Thoracic aorta (tissue), 2 donors: ENCODE measurements at regions not wholly inside any gene's neighbourhood (a gene's known extent, or its start where the extent isn't known, plus 50 kb on each side); places are given as distances from the start of the nearest gene placed in this dataset.

Experiments used
- ATAC-seq: fragments of 150-250 bp; one replicate; pipeline ENCODE4 v1.8.0; 2017; ENCODE audit warnings: low read depth; ENCODE audit not compliant: insufficient number of reproducible peaks, low FRiP score
- DNase-seq: peaks from one replicate; pipeline ENCODE4 v3.0.0-alpha.2; 2020; ENCODE audit warnings: low spot score
- H3K27ac ChIP-seq, 2 donors: fragments of 200-600 bp; sonication (generic); 1 replicate in 1 of 2; 2 replicates in 1 of 2; pipeline ENCODE4 v1.5.1; 2016; ENCODE audit warnings: mild to moderate bottlenecking in 2 of 2, moderate library complexity in 2 of 2
- H3K27me3 ChIP-seq: fragments of 200-600 bp; sonication (generic); replicated peaks from 2 replicates; pipeline ENCODE4 v1.6.0; 2016; ENCODE audit warnings: mild to moderate bottlenecking; ENCODE audit not compliant: insufficient read depth
- H3K36me3 ChIP-seq: fragments of 200-600 bp; sonication (generic); one replicate; pipeline ENCODE4 v1.5.1; 2016
- H3K4me1 ChIP-seq, 2 donors: fragments of 200-600 bp; sonication (generic); 1 replicate in 1 of 2; 2 replicates in 1 of 2; pipeline versions ENCODE4 v1.5.1 to v1.6.0; 2016; ENCODE audit warnings: low read depth in 2 of 2, mild to moderate bottlenecking in 1 of 2; ENCODE audit not compliant: control insufficient read depth in 1 of 2
- H3K4me3 ChIP-seq: fragments of 200-600 bp; sonication (generic); 2 replicates; pipeline ENCODE4 v1.5.1; 2016; ENCODE audit warnings: mild to moderate bottlenecking
- H3K9me3 ChIP-seq: fragments of 200-600 bp; sonication (generic); 2 replicates; pipeline ENCODE4 v1.5.1; 2016
- TF ChIP-seq, protein P1 (sequence below): fragments of 200-600 bp; sonication (generic); IDR thresholded peaks from one replicate; pipeline ENCODE4 v1.5.1; 2019; ENCODE audit warnings: antibody characterized with exemption

DNA sequence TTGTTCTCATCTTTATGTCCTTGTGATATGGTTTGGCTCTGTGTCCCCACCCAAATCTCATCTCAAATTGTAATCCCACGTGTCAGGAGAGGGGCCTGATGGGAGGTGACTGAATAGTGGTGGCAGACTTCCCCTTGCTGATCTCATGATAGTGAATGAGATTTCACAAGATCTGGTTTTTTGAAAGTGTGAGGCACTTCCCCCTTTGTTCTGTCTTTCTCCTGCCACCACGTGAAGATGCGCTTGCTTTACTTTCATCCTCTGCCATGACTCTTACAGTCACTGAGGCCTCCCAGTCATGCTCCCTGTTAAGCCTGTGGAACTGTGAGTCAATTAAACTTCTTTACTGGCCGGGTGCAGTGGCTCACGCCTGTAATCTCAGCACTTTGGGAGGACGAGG lies 161.0 kb downstream of the HERPUD2 start:
- Histone ChIP-seq H3K27me3 (no peaks in the 10 kb centered on the region), H3K27ac (no peak overlapping the region), H3K9me3 (no peaks in the 10 kb centered on the region), H3K4me3 (no peak overlapping the region), H3K4me1 (no peaks in the 10 kb centered on the region), H3K36me3 (no peaks in the 10 kb centered on the region)
- DNase-seq (no peak), ATAC-seq (no peak)
- TF ChIP-seq, protein P1, sequence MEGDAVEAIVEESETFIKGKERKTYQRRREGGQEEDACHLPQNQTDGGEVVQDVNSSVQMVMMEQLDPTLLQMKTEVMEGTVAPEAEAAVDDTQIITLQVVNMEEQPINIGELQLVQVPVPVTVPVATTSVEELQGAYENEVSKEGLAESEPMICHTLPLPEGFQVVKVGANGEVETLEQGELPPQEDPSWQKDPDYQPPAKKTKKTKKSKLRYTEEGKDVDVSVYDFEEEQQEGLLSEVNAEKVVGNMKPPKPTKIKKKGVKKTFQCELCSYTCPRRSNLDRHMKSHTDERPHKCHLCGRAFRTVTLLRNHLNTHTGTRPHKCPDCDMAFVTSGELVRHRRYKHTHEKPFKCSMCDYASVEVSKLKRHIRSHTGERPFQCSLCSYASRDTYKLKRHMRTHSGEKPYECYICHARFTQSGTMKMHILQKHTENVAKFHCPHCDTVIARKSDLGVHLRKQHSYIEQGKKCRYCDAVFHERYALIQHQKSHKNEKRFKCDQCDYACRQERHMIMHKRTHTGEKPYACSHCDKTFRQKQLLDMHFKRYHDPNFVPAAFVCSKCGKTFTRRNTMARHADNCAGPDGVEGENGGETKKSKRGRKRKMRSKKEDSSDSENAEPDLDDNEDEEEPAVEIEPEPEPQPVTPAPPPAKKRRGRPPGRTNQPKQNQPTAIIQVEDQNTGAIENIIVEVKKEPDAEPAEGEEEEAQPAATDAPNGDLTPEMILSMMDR: no peak

DNA sequence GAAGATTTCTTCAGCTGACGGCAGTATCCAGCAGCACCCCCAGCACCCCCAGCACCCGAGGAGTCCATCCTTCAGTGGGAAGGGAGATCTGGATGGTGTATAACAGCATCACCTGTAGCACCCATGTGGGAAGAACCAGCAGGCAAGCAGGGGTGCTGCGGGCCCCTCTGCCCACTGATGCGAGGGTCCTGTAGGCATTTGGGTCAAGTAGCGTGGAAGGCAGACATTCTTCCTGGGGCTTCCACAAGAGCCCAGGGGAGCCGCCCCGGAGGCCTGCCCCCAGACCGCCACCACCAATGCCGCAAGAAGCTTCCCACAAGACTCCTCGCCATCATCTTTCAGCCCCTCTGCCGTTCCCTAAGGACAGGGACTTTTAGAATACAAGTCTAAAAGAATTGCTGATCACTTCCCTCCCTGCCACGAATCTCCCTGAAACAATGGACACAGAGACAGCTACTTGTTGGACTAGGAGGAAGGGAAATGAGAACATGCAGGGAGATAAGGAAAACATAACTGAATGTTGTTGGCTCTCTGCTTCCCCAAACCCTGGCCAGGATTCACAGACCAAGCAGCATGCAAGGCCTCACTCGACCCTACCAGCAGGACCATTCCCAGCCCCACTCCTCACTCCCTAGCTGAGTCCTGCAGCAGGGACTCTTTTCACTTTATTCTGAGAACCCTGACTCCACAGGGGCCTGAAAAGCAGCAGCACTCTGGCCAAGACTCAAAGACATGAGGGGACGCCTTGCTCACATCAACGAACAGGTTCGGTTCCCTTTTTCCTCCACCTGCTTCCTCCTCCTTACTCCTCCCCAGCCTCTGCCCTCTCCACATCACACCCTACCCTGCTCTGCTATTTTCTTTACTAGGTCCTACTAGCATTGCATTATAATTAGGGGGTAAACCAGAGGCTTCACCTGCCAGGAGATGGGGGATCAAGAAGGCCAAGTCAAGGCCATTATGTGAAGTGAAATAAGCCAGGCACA lies 164.5 kb downstream of the HERPUD2 start:
- no peak for ATAC-seq

DNA sequence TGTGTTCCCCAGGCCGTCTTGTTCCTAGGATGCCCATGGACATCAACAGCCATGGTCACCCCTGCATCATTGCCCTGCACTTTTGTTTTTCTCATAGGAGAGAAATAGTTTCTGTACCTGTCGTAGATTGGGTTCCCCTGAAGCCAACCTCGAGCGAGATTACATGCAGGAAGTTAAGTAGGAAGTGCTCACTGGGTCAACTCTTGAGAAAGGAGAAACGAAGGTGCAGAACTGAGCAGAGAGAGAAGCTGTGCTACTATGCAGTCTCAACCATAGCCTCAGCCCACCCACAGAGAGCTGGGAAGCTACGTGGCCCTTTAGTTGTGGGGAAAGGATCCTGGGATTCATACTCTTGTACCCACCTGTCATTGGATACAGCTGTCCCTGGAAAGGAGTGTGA lies 165.2 kb downstream of the HERPUD2 start:
- Histone ChIP-seq H3K36me3 (no peaks in the 10 kb centered on the region), H3K27ac (no peak overlapping the region), H3K4me3 (no peak overlapping the region), H3K27me3 (no peaks in the 10 kb centered on the region), H3K4me1 (no peaks in the 10 kb centered on the region), H3K9me3 (no peaks in the 10 kb centered on the region)
- TF ChIP-seq, protein P1: no peak
- no peak for DNase-seq
- ATAC-seq: no peak

More for the DNA sequence above, 164.5 kb downstream of the HERPUD2 start:
- TF ChIP-seq, protein P1: no peak
- Histone ChIP-seq H3K27me3 (no peaks in the 10 kb centered on the region), H3K36me3 (no peaks in the 10 kb centered on the region), H3K4me1 (no peaks in the 10 kb centered on the region), H3K9me3 (no peaks in the 10 kb centered on the region), H3K4me3 (no peak overlapping the region), H3K27ac (no peak overlapping the region)
- DNase-seq: no peak

DNA sequence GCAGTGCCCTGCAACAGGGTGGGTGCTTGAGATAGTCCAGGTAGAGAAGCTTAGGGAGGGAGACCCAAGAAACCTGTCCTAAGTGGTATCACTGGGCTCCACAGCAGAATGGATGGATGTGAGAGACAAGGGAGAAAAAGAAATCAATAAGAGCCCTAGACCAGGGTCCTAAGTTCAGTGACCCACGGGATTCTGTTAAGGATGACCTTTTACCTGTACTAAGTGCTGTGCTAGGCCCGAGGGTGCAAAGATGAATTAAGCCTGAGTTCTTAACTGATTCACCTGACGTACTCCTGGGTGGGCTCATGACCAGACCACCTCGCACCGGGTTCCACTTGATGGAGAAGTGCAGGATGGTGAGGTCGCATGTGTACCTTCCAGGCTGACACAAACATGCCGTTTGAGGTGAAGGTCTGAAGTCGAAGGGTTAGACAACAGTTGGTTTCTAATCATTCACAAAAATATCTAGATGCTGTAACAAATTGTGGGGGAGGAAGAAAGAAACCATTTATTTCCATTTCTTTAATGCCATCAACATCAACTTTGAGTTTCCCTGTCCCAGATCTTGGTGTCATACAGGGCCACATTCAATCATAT lies 166.5 kb downstream of the HERPUD2 start:
- ATAC-seq: no peak
- Histone ChIP-seq H3K9me3 (no peaks in the 10 kb centered on the region), H3K27ac (no peak overlapping the region), H3K4me3 (no peak overlapping the region), H3K4me1 (no peaks in the 10 kb centered on the region), H3K36me3 (no peaks in the 10 kb centered on the region), H3K27me3 (no peaks in the 10 kb centered on the region)
- DNase-seq: no peak
- TF ChIP-seq, protein P1: no peak

DNA sequence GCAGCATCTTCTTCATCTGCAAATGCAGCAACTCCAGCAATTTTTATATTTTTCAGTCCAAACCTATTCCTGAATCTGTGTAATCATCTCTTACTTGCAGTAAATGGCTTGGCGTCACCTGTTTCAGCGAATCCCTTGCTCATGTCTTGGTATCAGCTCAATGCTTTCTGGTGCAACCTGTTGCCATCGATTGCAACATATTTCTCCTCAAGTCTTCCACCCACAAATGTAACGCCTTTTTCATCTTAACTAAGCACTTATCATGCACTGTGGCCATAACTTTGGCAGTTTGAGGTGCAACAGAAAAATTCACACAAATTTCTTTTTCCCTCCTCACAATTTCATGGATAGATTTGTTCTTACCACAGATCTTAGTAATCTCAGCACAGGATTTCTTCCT lies 168.3 kb downstream of the HERPUD2 start:
- H3K36me3 ChIP-seq: no peaks in the 10 kb centered on the region
- no peak overlapping the region for H3K4me3 ChIP-seq
- ATAC-seq (no peak), DNase-seq (no peak)
- TF ChIP-seq, protein P1: no peak
- H3K9me3 ChIP-seq: no peaks in the 10 kb centered on the region
- H3K27me3 ChIP-seq: no peaks in the 10 kb centered on the region
- H3K27ac ChIP-seq: no peak overlapping the region
- no peaks in the 10 kb centered on the region for H3K4me1 ChIP-seq
